ENCODE measurements at regions not wholly inside any gene's neighbourhood (a gene's known extent, or its start where the extent isn't known, plus 50 kb on each side); places are given as distances from the start of the nearest gene placed in this dataset.

GRCh38 chr13:74206061-74206561 is 71.9 kb upstream of the KLF12 start:
- no peak overlapping the region for H3K4me3 ChIP-seq (ENCODE audit: low read depth, low read length)
- TF ChIP-seq, protein P1, sequence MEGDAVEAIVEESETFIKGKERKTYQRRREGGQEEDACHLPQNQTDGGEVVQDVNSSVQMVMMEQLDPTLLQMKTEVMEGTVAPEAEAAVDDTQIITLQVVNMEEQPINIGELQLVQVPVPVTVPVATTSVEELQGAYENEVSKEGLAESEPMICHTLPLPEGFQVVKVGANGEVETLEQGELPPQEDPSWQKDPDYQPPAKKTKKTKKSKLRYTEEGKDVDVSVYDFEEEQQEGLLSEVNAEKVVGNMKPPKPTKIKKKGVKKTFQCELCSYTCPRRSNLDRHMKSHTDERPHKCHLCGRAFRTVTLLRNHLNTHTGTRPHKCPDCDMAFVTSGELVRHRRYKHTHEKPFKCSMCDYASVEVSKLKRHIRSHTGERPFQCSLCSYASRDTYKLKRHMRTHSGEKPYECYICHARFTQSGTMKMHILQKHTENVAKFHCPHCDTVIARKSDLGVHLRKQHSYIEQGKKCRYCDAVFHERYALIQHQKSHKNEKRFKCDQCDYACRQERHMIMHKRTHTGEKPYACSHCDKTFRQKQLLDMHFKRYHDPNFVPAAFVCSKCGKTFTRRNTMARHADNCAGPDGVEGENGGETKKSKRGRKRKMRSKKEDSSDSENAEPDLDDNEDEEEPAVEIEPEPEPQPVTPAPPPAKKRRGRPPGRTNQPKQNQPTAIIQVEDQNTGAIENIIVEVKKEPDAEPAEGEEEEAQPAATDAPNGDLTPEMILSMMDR (IDR thresholded peaks at IDR 0.05; ENCODE audit: insufficient read depth, low read depth, low read length), result no peak
- peak; percentile 57 for DNase-seq (ENCODE audit: low read depth)

DNA sequence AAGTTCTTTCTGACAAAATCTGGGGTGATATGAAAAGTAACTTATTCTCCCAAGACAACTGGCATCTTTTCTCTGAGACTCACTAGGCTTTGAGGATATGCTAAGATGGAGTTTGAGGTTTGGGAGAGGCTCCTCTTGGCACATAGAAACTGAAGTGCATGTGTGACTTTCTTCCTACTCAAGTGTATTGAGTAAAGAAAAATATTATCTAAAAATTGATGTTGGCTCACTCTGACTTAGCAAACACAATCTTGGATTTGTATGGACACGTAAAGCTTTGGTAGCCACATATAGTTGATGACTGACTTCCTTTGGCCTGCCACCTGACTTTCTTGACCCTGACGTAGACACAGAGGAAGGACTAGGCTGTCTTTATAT is 71.1 kb upstream of the KLF12 start:
- DNase-seq (ENCODE audit: low read depth), result no peak
- H3K4me3 ChIP-seq (ENCODE audit: low read depth, low read length), result no peak overlapping the region

GRCh38 chr13:74204602-74205312 is 70.6 kb upstream of the KLF12 start:
- DNase-seq (ENCODE audit: low read depth), result no peak
- TF ChIP-seq, protein P1 (IDR thresholded peaks at IDR 0.05; ENCODE audit: insufficient read depth, low read depth, low read length), result no peak
- H3K4me3 ChIP-seq (ENCODE audit: low read depth, low read length), result no peak overlapping the region

More for the DNA sequence above, 71.1 kb upstream of the KLF12 start:
- TF ChIP-seq, protein P1 (IDR thresholded peaks at IDR 0.05; ENCODE audit: insufficient read depth, low read depth, low read length), result no peak

- DNase-seq (ENCODE audit: low read depth), result peak; percentile 23
- TF ChIP-seq, protein P1 (IDR thresholded peaks at IDR 0.05; ENCODE audit: insufficient read depth, low read depth, low read length), result no peak
- H3K4me3 ChIP-seq (ENCODE audit: low read depth, low read length), result no peak overlapping the region
These were observed 69.4 kb upstream of the KLF12 start for GRCh38 chr13:74203576-74203975.

DNA sequence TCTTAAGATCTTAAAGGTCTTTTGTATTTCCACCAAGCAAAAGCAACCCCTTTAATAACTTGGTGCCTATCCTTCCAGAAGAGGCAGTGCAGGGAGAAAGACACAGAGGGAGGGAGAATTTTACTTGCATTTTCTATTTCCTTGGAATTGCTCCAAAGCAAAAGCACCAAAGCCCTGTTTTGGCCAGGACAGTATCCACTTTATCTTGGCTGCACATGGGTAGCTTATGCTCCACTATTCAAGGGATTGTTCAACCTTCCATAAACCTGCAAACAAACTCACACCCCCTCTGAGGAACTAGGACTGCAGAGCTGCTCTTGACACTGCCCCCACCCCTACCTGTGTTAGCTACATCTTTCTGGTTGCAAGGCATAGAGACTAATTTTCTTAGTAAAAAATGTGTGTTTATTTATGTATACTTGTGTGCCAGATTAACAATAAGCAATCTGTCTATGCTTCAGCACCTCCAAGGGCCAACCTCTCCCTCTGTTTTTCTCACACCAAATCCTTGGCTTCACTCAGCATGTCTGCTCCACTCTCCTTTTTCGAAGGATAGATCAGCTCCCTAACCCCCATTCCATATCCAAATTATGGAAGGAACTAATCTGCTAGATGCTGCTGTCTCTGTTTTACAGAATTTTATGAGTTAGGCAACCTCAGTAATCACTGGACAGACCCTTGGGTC is 68.1 kb upstream of the KLF12 start:
- DNase-seq (ENCODE audit: low read depth), result no peak
- H3K4me3 ChIP-seq (ENCODE audit: low read depth, low read length), result no peak overlapping the region
- TF ChIP-seq, protein P1 (IDR thresholded peaks at IDR 0.05; ENCODE audit: insufficient read depth, low read depth, low read length), result no peak

- H3K4me3 ChIP-seq (ENCODE audit: low read depth, low read length), result no peak overlapping the region
- DNase-seq (ENCODE audit: low read depth), result no peak
- TF ChIP-seq, protein P1 (IDR thresholded peaks at IDR 0.05; ENCODE audit: insufficient read depth, low read depth, low read length), result no peak
These were observed 67.3 kb upstream of the KLF12 start for GRCh38 chr13:74201530-74201929.

Measured in fibroblast of villous mesenchyme (primary cell).